KMS-11 (cell line): ENCODE measurements at regions not wholly inside any gene's neighbourhood (a gene's known extent, or its start where the extent isn't known, plus 50 kb on each side); places are given as distances from the start of the nearest gene placed in this dataset.

ENCODE experiments used
- H2AFZ ChIP-seq: fragments of 200-600 bp; sonication (generic); 2 replicates; pipeline ENCODE4 v1.6.1; 2016; ENCODE audit warnings: antibody characterized with exemption, mixed run types, low read depth
- H3K27ac ChIP-seq: fragments of 200-600 bp; sonication (generic); 2 replicates; pipeline ENCODE4 v1.6.1; 2016; ENCODE audit warnings: mild to moderate bottlenecking, mixed run types
- H3K27me3 ChIP-seq: fragments of 200-600 bp; sonication (generic); 2 replicates; pipeline ENCODE4 v1.6.1; 2017; ENCODE audit warnings: mild to moderate bottlenecking, low read depth, mixed run types, moderate library complexity; ENCODE audit not compliant: insufficient read depth
- H3K36me3 ChIP-seq: fragments of 200-600 bp; sonication (generic); 2 replicates; pipeline ENCODE4 v1.6.1; 2017; ENCODE audit warnings: mild to moderate bottlenecking, mixed run types; ENCODE audit not compliant: insufficient read depth
- H3K4me1 ChIP-seq: fragments of 200-600 bp; sonication (generic); 2 replicates; pipeline ENCODE4 v1.6.1; 2016; ENCODE audit warnings: mild to moderate bottlenecking, low read depth, mixed run types; ENCODE audit not compliant: poor library complexity, severe bottlenecking
- H3K4me2 ChIP-seq: fragments of 200-600 bp; sonication (generic); 2 replicates; pipeline ENCODE4 v1.7.0; 2016; ENCODE audit warnings: mild to moderate bottlenecking, mixed run types
- H3K4me3 ChIP-seq: fragments of 200-600 bp; sonication (generic); IDR thresholded peaks from 2 replicates; pipeline ENCODE4 v1.6.1; 2017; ENCODE audit warnings: low read depth, low read length, mixed read lengths; ENCODE audit not compliant: insufficient read depth
- H3K79me2 ChIP-seq: fragments of 200-600 bp; sonication (generic); 2 replicates; pipeline ENCODE4 v1.6.1; 2016; ENCODE audit warnings: low read depth, mixed run types; ENCODE audit not compliant: insufficient read depth
- H3K9ac ChIP-seq: fragments of 200-600 bp; sonication (generic); 2 replicates; pipeline ENCODE4 v1.6.1; 2016; ENCODE audit warnings: mild to moderate bottlenecking, mixed run types
- H4K20me1 ChIP-seq: fragments of 200-600 bp; sonication (generic); 2 replicates; pipeline ENCODE4 v1.6.1; 2016; ENCODE audit warnings: mild to moderate bottlenecking, mixed run types; ENCODE audit not compliant: insufficient read depth
- CTCF ChIP-seq: fragments of 200-600 bp; sonication (generic); conservative IDR thresholded peaks from 2 replicates; pipeline ENCODE4 v1.6.1; 2017; ENCODE audit warnings: low read depth, mild to moderate bottlenecking, antibody characterized with exemption, low read length, moderate library complexity, mixed read lengths

DNA sequence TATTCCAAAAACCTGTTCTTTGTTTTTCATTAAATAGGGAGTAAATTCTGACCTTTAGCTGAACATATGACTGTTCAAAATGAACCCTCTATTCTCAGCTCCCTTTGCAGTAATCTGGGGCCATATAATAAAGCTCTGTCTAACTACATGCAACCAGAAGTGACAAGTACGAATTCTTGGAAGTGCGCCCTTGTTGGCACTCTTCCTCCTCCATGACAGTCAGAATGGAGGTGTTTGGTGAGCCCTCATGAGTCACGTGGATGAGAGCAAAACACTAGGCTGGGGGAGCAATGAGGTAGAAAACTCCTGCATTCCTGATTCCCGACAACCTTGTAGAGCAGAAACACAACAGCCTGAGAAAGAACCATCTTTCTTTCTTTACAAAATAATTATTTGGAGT lies 552.9 kb downstream of the FBXO15 start:
- H3K4me1 ChIP-seq = no peaks in the 10 kb centered on the region
- H3K9ac ChIP-seq = no peak overlapping the region
- no peak overlapping the region for H3K4me3 ChIP-seq
- TF ChIP-seq CTCF = no peak
- no peaks in the 10 kb centered on the region for H3K36me3 ChIP-seq
- no peak overlapping the region for H3K27ac ChIP-seq
- no peak overlapping the region for H2AFZ ChIP-seq
- no peaks in the 10 kb centered on the region for H4K20me1 ChIP-seq
- no peak overlapping the region for H3K4me2 ChIP-seq
- H3K27me3 ChIP-seq = no peaks in the 10 kb centered on the region
- H3K79me2 ChIP-seq = no peaks in the 10 kb centered on the region

GRCh38 chr18:73593207-73593606 lies 554.4 kb downstream of the FBXO15 start:
- H3K27me3 ChIP-seq = no peaks in the 10 kb centered on the region
- no peak overlapping the region for H2AFZ ChIP-seq
- H3K36me3 ChIP-seq = no peaks in the 10 kb centered on the region
- no peaks in the 10 kb centered on the region for H4K20me1 ChIP-seq
- H3K4me1 ChIP-seq = no peaks in the 10 kb centered on the region
- TF ChIP-seq CTCF = no peak
- no peak overlapping the region for H3K4me2 ChIP-seq
- H3K79me2 ChIP-seq = no peaks in the 10 kb centered on the region
- H3K9ac ChIP-seq = no peak overlapping the region
- H3K27ac ChIP-seq = no peak overlapping the region
- H3K4me3 ChIP-seq = no peak overlapping the region

GRCh38 chr18:73590950-73591349 lies 556.7 kb downstream of the FBXO15 start:
- H3K4me2 ChIP-seq = no peak overlapping the region
- H3K36me3 ChIP-seq = no peaks in the 10 kb centered on the region
- H3K9ac ChIP-seq = no peak overlapping the region
- no peak overlapping the region for H3K27ac ChIP-seq
- no peaks in the 10 kb centered on the region for H3K27me3 ChIP-seq
- no peak overlapping the region for H3K4me3 ChIP-seq
- H2AFZ ChIP-seq = no peak overlapping the region
- no peaks in the 10 kb centered on the region for H4K20me1 ChIP-seq
- H3K79me2 ChIP-seq = no peaks in the 10 kb centered on the region
- TF ChIP-seq CTCF = no peak
- no peaks in the 10 kb centered on the region for H3K4me1 ChIP-seq

DNA sequence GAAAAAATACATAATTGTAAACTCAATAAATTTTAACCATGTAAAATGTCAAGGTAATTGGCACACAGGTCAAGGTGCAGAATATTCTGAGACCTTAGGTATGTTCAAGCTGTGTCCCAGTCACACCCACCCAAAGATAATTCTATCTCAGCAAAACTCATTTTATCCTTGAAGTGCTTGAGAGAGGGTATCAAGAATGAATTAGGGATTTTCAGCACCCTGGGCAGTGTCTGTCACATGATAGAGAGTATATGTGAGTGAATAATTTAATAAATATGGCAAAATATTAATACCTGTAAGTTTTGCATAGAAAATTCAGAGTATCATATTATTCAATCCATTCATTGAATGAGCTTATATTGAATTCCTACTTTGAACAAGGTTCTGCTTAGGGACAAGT lies 567.9 kb downstream of the FBXO15 start:
- Histone ChIP-seq H3K36me3 (no peaks in the 10 kb centered on the region), H3K27ac (no peak overlapping the region), H3K27me3 (no peaks in the 10 kb centered on the region), H3K79me2 (no peaks in the 10 kb centered on the region), H3K9ac (no peak overlapping the region), H3K4me2 (no peak overlapping the region), H2AFZ (no peak overlapping the region), H3K4me3 (no peak overlapping the region), H4K20me1 (no peaks in the 10 kb centered on the region), H3K4me1 (no peaks in the 10 kb centered on the region)
- no peak for TF ChIP-seq CTCF

- no peak overlapping the region for H3K4me3 ChIP-seq
- H2AFZ ChIP-seq = no peak overlapping the region
- H4K20me1 ChIP-seq = no peaks in the 10 kb centered on the region
- H3K36me3 ChIP-seq = no peaks in the 10 kb centered on the region
- no peaks in the 10 kb centered on the region for H3K79me2 ChIP-seq
- H3K4me2 ChIP-seq = no peak overlapping the region
- no peak overlapping the region for H3K27ac ChIP-seq
- no peak overlapping the region for H3K9ac ChIP-seq
- no peaks in the 10 kb centered on the region for H3K4me1 ChIP-seq
- no peaks in the 10 kb centered on the region for H3K27me3 ChIP-seq
- no peak for TF ChIP-seq CTCF
Measured at GRCh38 chr18:73577365-73577764, 570.3 kb downstream of the FBXO15 start.
